ENCODE measurements at regions not wholly inside any gene's neighbourhood (a gene's known extent, or its start where the extent isn't known, plus 50 kb on each side); places are given as distances from the start of the nearest gene placed in this dataset.

DNA sequence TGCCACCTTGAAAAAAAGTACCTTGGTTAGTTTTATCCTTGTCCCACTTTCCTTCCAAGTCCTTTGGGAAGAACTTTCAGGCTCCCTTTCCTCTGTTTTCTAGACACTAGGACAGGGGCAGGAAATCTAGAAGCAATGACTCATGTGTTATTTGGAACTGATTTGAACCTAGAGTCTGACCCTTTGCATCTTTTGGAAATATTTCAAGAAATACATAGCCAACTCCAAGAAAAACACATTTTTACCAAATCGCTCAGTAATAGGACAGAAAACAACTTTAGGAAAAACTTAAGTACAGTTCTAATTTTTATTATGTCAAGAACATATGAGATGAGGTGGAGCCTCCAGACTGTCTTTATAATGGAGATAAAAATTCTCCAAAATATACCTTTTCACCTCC is 292.4 kb downstream of the PTBP2 start:
- TF ChIP-seq, protein P1, sequence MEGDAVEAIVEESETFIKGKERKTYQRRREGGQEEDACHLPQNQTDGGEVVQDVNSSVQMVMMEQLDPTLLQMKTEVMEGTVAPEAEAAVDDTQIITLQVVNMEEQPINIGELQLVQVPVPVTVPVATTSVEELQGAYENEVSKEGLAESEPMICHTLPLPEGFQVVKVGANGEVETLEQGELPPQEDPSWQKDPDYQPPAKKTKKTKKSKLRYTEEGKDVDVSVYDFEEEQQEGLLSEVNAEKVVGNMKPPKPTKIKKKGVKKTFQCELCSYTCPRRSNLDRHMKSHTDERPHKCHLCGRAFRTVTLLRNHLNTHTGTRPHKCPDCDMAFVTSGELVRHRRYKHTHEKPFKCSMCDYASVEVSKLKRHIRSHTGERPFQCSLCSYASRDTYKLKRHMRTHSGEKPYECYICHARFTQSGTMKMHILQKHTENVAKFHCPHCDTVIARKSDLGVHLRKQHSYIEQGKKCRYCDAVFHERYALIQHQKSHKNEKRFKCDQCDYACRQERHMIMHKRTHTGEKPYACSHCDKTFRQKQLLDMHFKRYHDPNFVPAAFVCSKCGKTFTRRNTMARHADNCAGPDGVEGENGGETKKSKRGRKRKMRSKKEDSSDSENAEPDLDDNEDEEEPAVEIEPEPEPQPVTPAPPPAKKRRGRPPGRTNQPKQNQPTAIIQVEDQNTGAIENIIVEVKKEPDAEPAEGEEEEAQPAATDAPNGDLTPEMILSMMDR (IDR thresholded peaks at IDR 0.05) = no peak
- no peak for TF ChIP-seq POLR2A (IDR thresholded peaks at IDR 0.05)
